ENCODE measurements at regions not wholly inside any gene's neighbourhood (a gene's known extent, or its start where the extent isn't known, plus 50 kb on each side); places are given as distances from the start of the nearest gene placed in this dataset.
A peak's percentile ranks its signal among the peaks of the same experiment; 100 is the strongest.

DNA sequence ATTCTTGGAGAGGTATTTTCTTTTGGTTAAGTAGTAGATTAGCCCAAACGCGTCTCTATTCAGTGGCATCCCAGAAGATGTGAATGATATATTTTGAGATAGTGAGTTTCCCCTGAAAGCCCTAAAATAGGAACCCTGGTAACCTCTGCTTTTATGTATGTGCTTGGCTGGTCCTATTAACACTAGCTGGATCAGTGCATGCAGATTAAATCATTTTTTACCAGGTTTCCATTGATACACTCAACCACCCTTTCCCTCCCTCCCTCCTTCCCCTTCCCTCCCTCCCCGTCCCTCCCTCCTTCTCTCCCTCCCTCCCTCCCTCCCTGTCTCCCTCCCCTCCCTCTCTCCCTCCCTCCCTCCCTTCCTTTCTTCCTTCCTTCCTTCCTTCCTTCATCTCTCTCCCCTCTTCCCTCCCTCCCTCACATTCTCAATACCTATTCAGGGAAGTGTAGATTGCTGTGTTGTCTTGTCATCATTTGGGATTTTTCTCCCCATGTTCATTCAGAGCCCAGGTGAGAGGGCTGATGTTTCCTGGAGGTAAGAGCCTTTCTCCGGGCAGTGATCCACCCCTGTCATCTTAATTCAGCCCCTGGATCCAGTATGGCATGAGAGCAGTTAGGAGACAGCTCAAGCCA, 406.8 kb downstream of the PRDM2 start:
- DNase-seq = no peak

DNA sequence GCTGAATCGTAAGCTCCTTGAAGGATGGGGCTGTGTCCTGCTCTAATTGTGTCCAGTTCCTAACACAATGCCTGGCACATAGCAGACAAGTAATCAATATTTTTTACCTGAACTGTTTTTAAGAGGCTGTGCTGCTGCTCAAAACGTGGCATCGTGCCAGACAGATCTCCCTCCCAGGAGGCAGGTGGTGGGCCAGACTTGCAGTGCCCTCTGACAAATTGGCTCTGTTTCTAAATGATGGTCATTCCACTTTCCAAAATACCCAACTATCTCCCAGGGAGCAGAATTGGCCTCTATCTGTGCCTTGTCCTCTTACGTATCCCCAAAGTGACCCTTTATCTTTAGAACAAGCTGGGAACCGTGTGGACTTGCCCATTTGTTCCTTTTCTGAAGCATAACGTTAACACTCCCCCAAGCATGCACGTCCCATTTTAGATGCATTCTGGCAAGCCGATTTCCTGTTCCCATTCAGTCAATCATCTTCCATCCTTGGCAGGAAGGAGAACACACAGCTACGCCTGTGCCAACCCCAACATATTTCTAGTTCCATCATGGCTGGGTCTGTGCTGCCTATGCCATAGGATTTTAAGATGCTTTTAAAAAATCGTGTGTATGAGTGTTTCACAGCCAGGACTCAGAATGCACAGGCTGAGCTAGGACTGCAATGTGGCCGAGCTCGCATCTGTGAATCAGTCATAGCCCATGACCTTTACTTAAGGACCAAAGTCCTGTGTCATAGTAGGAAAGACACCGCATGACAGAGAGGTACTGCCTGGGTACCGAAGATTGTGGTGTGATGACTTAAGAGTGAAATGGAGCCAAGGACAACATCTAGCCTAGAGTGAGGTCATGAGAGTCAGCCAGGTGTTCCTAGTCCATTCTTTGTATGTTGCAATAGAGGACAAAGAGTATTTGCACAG, 408.6 kb downstream of the PRDM2 start:
- DNase-seq = no peak

DNA sequence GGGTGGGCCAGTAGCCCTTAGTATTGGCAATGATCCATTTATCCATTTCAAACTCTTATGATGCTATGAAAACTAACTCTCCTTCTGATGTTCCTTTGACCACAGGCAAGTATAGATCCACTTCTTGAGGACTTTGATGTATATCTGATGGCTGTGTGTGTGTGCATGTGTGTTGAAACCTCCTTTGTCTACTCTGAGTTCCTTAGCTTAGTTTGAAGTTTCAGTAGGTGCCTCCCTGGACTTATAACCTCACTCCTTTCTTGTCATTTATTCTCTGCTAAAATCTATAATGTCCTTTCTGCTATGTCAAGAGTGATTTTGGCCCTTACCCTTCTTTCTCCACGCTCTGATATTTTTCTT, 409.3 kb downstream of the PRDM2 start:
- no peak for DNase-seq

DNA sequence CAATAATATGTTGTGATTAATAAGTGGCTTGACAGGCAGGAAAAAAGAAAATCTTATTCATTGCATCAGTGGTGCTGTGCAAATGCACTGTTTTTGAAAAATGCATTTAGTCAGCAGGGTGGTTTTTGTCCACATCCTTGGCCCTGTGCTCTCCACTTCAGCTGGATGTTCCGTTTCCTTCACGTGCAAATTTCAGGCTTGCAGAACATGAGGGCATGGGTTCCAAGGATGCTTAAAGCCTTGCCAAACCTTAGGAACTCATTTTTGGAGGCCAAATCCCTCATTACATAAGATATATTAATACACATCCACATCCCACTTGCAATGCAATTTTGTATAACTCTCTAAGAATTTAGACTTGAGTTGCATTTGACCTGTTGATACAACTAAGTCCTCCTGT, 410.1 kb downstream of the PRDM2 start:
- no peak for DNase-seq

DNA sequence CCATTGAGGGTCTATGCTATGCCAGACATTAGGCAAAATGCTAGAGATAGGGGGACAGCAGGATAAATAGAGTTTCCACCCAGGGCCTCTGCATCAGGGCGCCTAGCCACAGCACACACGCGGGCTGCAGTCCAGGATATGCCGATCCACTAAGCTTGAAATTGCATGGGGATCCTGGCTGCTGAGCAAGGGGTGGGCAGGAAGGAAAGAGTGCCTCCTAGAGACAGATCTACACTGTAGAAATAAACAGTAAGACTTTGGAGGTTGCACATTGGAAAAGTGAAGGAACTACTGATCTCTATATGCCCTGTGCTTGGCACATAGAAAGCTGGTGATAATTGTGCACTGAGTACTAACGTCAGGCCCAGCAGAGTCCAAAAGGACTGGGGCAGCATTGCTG, 411.1 kb downstream of the PRDM2 start:
- DNase-seq = no peak

DNA sequence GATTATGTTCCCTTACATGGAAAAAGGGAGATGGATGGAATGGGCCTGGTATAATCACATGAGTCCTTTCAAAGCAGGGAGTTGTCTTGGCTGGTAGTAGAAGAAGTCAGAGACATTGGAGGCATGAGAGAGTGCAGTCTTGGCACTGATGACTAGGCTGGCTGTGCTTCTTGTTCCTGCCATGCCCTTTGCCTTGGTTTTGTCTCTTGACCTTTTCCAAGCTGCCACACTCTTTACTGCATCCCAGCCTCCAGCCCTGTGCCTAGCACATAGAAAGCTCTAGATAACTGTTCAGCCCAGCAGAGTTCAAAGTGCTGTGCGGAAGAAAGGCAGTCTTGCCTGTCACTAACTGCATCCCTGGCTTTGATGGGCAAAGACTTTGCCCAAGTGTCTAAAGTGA, 412.6 kb downstream of the PRDM2 start:
- no peak for DNase-seq

DNA sequence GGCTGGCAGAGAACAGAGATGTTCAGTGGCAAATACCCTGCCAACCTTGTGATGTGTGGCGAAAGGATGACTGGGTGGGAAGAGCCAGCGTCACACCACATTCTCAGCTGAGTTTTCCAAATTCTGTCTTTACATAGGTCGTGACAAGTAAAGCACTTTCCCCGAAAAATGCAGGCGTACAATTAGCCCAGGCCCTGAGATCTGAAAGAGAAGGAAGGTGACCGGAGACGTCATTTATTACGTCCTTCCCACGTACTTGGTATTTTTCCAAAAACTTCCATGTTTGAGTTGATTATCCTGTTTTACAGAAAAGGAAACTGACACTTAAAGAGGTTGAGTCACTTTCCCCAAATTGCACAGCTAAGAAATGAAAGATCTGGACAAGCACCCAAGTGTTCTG, 413.3 kb downstream of the PRDM2 start:
- DNase-seq = no peak

DNA sequence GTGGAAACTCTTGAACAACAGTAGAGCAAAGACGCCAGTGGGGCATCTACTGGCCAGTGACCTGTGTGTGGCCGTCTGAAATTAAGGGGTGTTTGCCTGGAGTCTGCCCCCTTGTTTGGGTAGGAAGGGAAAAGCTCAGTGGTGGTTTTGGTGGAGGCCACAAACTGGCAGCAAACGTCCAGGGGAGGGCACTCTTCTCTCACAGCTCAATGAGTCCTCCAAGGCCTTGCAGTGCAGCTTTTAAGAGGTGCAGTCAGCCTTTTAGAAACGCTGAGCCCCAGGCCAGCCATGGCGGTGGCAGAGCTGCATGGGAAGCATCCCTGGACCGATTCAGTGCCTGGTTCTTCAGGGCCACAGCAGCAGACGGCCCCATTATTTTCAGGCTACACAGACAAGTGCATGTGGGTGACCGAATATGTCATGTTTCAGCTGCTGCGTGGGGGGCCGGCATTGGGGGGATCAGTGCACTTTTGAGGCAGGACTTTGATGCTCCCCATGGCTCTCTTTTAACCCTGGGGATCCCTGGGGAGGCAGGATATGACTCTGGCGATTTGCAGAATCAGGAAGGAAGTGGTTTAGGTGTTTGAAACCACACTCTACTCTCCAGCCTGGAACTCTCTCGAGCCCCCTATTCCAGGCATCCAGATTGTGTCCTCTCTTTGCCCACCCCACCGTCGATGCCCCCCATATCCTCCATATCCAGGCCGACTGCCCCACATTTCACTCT, 414.0 kb downstream of the PRDM2 start:
- peak; percentile 56 to 70 for DNase-seq

DNA sequence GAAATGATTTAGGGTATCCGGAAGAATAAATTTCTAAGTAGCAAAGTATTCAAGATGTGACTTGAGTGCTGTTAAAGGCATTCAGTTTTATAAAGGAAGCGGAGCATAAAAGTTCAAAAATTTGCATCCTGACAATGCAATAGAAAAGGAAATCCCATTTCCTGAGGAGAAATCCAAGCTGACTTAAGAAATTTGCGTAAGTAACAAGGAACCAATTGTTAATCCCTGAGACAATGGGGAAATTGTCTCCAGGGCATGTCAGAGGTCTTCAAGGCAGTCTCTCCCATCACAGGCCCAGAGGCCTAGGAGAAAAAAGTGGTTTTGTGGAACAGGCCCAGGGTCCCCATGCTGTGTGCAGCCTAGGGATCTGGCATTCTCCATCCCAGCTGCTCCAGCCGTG, 416.0 kb downstream of the PRDM2 start:
- no peak for DNase-seq

DNA sequence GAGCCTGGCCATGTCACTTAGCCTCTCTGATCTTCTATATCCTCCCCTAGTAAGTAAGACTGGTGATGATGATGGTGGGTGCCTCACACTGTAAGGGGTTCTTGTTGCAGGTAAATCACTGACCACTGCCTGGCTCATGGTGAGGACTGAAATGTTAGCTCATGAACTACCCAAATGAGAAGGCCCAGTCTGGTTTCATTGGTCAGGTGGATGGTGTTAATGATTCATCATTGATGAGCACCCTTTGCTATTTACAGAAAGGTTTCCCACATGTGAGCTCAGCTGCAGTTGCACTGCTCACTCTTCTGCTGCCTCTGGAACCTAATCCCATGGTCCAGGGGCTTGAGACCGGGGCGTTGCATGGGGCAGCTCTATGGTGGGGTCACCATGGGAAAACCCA, 417.7 kb downstream of the PRDM2 start:
- no peak for DNase-seq

DNA sequence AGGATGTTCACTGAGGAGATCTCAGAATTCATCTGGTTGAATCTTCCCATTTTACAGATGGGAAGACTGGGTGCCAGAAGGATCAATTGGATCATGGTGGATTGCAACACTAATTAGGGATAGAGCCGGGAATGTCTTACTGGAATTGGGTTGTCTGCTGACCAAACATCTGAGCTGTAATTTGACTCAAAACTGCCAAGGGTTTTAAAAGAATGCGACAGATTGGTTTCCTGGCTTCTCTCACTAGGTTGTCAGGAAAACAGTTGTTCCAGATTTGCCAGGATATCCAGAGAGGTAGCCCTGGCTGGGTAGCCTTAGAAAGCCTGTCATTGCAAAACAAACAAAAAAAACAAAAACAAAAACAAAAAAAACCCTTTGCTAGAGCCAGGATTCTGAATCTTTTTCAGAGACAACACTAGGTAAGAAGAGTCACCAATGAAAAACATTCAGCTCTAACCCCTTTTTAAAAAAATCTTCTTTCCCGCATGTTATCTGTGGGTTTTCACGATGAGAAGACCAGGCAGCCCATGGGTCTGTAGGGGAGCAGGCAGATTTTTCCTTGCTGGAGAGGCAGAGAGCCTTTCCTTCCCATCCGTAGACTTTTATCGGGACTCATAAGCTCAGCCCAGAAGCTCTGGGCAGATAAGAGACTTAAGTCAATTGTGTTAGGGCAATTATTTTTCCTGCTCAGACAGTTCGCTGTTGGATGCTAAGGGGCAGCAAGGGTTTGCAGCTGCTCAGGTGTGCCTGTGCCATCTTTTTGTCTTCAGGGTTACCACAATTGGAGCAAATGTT, 418.9 kb downstream of the PRDM2 start:
- peak in 1 of 2 experiments; percentile 3 for DNase-seq

DNA sequence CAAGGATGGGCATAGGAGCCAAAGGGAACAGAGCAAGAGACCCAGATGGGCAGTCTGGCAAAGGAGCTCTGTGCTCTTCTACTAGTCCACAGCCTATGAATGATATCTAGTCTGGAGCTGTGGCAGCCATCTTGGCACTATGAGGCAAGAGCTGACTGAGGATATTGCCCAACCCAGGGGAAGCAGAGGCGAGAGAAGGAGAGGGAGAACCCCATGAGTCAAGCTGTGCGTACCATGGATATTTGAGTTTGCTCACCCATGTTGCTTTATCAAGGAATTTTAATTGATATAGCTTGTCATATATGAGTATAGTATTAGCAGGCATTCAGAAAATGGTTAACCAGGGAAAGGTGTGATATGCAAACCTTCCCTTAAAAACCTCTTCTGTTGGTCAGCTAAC, 420.9 kb downstream of the PRDM2 start:
- no peak for DNase-seq

DNA sequence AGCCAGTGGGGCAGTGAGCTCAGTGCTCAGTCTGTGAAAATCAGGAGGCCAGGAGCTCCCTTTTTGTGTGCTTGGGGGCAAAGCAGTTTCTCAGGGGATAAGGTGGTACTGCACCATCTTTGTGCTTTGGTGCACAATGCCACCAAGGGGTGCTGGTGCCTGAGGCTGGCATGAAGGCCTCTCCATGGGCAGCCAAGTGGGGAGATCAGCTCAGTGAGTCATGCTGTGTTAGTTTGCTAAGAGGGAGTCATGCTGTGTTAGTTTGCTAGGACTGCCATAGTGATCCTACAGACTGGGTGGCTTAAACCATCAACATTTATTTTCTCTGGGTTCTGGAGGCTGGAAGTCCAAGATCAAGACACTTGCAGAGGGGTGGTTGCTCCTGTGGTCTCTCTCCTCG, 428.1 kb downstream of the PRDM2 start:
- no peak for DNase-seq

DNA sequence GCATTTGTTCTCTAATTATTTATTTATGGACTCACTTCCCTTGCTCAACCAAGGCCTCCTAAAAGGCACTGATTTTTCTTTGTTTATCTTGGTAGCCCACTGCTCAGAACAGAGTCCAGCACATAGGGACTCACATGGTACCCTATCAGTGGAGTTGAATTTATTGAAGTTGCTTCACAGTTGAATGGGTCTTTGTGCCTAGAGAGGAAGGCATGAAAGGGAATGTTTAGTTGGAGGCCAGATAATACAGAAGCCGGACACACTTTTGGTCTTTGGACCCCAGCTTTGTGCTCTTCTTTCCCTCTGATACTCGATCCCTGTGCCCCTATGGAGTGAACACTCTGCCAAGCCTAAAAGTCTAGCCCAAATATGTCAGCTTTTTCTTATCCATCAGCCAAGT, 429.0 kb downstream of the PRDM2 start:
- no peak for DNase-seq

DNA sequence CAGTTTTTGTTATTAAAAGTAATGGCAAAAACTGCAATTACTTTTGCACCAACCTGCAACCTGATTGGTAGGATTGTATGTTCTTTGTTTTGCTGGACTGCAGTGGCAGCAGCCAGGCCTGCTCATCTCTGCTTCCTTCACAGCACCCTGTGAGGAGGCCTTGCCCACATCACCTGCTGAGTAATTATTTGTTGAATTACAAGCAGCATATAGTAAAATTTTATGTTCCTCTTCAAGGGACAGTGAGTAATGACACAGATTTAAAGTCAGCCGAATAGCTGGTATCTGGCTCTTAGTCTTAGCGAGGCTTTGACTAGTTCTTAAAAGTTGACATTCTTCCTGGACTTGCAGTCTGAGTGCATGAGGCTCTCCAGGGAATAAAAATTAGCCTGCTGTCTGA, 435.1 kb downstream of the PRDM2 start:
- DNase-seq = no peak

DNA sequence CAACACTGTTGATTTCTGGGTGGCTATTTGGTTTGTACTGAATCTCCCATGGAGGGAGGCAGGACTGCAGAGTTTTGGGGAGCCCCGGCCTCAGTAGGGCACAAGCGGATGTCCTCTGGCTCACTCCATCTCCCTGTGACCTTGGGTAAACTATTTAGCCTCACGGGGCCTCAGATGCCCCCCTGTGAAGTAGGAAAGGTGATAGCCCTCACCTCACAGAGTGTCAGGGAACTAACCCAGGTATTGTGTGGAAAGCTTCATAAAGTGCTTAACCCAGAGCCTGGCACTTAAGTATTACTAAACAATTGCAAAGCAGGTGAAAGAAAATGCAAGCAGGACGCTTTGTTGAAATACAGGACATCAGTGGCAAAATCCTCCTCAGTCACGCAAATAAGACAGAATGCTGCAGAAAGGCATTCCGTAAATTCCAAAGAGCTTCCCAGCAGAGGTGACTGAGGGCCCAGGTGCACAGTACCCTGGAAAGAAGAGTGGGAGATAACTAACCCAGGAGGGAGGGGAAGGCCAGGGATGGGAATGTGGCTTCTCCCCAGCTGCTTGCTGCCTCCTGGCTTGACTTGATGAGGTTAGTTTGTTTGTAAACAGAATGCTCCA, 436.3 kb downstream of the PRDM2 start:
- no peak for DNase-seq

DNA sequence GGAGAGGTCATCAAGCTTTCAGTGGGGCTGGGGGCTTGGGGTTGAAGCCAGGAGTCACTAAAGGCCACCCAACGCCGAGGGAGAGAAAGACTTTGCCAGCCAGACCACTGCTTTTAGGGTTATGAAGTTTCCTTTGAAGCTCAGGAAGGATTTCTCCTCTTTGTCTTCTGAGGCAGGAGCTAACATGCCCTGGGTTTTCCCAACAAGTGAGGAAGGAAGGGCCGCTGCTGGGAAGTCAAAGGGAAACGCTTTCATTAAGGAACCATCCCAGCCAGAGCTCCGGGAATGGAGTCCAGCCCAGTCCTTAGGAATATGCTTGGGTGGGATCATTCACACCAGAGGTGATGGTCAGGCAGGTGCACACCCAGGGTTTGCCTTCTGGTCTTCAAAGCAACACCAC, 436.9 kb downstream of the PRDM2 start:
- no peak for DNase-seq

DNA sequence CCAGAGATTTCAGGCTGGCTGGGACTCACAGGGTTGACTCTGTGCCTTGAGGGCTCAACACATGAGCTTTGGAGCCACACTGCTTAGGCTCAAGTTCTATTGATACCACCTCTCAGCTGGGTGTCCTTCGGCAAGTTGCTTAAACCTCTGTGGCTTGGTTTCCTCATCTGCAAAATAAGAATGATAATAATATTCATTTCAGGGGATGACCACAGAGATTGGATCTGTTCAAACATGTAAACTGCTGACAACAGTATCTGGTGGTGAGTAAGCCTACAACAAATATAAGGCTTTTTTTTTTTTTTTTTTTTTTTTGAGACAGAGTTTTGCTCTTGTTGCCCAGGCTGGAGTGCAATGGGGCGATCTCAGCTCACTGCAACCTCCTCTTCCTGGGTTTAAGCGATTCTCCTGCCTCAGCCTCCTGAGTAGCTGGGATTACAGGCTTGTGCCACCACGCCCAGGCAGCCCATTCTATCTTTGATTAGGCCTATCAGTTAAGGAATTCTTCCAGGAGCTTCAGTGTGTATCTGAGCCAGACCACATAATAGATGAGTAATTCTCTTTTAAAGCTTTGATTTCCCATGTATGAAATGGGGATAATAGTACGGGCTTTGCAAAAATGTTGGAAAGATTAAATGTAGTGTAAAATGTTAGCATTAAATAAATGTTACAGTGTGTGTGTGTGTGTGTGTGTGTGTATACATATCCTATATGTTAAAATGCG, 437.6 kb downstream of the PRDM2 start:
- DNase-seq = no peak

DNA sequence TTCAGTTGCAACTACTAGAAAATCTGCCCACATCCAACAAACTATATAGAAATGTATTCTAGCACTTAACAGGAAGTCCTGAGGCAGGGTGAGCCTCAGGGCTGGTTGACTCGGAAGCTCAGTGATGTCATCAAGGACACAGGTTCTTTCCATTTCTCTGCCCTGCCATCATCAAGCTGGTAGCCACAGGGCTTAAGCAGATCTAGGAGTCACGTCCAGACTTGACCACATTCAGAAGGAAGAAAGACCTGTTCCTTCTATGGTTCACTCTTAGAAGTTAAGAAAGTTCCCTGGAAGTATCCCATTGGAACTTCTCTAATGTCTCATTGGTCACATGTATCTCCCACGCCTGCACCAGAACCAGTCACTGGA, 438.1 kb downstream of the PRDM2 start:
- no peak for DNase-seq

DNA sequence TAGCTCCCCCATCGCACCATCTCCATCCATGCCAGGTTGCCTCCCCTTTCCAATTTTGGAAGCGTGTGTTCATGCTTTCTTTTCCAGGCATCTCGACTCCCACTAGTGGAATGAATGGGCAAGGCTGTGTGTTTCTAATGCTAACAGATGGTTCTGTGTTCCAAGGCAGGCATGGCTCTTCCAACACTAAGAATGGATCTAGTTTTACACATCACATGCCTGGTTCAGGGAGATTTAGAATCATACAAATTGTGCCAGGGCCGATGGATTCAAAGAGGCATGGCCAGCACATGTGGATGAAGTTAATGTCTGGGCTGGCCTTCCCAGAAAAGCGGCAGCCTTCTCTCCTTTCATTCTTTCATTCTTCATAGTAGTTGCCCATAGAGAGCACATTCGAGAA, 438.7 kb downstream of the PRDM2 start:
- DNase-seq = peak in 1 of 2 experiments; percentile 17

DNA sequence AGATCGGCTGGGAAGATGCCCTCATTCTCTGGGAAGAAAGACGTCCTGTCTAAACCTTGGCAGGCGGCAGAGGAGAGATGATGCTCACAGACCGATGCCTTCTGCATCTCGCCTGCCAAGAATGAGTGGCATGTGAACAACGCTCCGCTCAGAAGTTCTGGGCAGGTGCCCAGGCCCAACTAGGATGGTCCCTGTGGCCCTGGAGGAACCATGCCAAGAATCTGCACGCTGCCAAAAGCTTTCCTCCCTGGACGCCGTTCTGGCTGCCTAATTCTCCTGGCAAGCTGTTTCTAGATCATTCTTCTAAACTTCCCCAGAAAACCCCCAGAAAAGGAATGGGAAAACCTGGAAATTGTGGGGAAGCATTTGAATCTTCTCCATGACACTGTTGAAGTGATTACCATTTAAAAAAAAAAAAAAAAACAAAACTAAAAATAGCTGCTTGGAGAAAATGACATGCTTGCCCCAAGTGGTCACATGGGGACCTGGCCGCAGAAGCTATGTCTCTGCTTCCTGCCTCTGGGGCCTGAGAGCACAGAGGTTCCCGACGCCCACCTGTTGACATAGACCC, 440.9 kb downstream of the PRDM2 start:
- DNase-seq = no peak

DNA sequence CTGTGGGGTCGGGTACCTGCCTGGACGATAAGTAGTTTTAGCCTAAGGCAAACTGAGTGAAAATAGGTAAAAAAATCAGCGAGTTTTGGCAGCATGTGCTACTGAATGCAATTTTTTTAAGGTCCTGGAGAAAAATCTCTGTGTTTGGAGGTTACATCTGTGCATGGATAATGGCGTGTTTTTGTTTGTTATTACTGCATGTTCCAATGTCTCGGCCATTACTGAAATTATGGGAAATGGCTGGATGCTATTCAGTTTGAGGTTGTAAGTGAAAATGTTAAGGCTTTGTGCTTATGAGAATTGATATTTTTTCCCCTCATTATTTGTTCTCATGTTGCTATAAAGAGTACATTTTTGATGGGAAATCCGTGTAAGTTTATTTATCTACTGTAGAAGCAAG, 441.7 kb downstream of the PRDM2 start:
- DNase-seq = no peak

All from NCI-H524 (cell line).